HCT116 (cell line): ENCODE measurements at regions not wholly inside any gene's neighbourhood (a gene's known extent, or its start where the extent isn't known, plus 50 kb on each side); places are given as distances from the start of the nearest gene placed in this dataset.

Experiments used
- ATAC-seq: fragments of 200-7000 bp; cut with Tn5 transposase; 2 replicates; pipeline ENCODE4 v1.9.1; 2020; ENCODE audit warnings: mild to moderate bottlenecking, moderate library complexity
- BruUV-seq: library from RNA; stranded (reverse); fragments of 400-500 nt; replicated peaks from 2 replicates; lab custom pipeline; 2021; lab: Mats Ljungman, UMichigan
- CTCF ChIA-PET: fragments of 300-600 bp; sonication (Branson Sonifier 250); formaldehyde crosslinking; loops from one replicate; lab custom pipeline; 2021; ENCODE audit warnings: antibody characterized with exemption; lab: Charles Lee
- POLR2A ChIA-PET: fragments of 300-600, 350-600 bp; sonication (Branson Sonifier 250); formaldehyde crosslinking; loops from one replicate; lab custom pipeline; 2021; ENCODE audit warnings: antibody characterized with exemption; lab: Charles Lee
- RAD21 ChIA-PET, 2 experiments: fragments of 300-600 bp; sonication (Branson Sonifier 250); formaldehyde crosslinking; loops; one replicate each; lab custom pipeline; 2023; ENCODE audit warnings: low total read pairs in 2 of 2; ENCODE audit not compliant: uncharacterized antibody in 2 of 2, unreplicated experiment in 2 of 2, low non-redundant PET in 1 of 2; lab: Charles Lee
- DNase-seq: peaks from one replicate; pipeline ENCODE4 v3.0.0-alpha.2; 2010; ENCODE audit warnings: low read depth, low spot score
- H2AFZ ChIP-seq: fragments of 200-600 bp; shearing (Covaris generic), sonication (generic); 2 replicates; pipeline ENCODE4 v1.6.1; 2017; ENCODE audit warnings: low read depth, mixed run types, mixed read lengths, antibody characterized with exemption, low read length; ENCODE audit not compliant: poor library complexity, severe bottlenecking
- H3K27ac ChIP-seq: 2 replicates; pipeline ENCODE4 v1.5.1; 2012; ENCODE audit warnings: low read depth, low read length
- H3K27me3 ChIP-seq: fragments of 200-600 bp; sonication (generic); 2 replicates; pipeline ENCODE4 v1.6.1; 2016; ENCODE audit warnings: mixed run types, low read length, mixed read lengths; ENCODE audit not compliant: insufficient read depth
- H3K36me3 ChIP-seq, 2 experiments: fragments of 200-500 bp in 1 of 2; fragments of 200-600 bp in 1 of 2; sonication (Bioruptor generic) in 1 of 2; sonication (generic) in 1 of 2; 2 replicates each; pipeline versions ENCODE4 v1.5.1 to v1.6.1; 2014 to 2016; ENCODE audit warnings: low read length in 2 of 2, inconsistent platforms in 1 of 2, mixed read lengths in 1 of 2, mixed run types in 1 of 2; ENCODE audit not compliant: insufficient read depth in 2 of 2, control insufficient read depth in 1 of 2
- H3K4me1 ChIP-seq, 2 experiments: fragments of 200-600 bp in 1 of 2; sonication (generic) in 1 of 2; 2 replicates each; pipeline versions ENCODE4 v1.5.1 to v1.6.1; 2012 to 2017; ENCODE audit warnings: low read length in 2 of 2, inconsistent platforms in 1 of 2, mild to moderate bottlenecking in 1 of 2, mixed read lengths in 1 of 2, mixed run types in 1 of 2, moderate library complexity in 1 of 2; ENCODE audit not compliant: insufficient read depth in 2 of 2, control insufficient read depth in 1 of 2
- H3K4me2 ChIP-seq: fragments of 200-600 bp; sonication (generic); 2 replicates; pipeline ENCODE4 v1.6.1; 2017; ENCODE audit warnings: mixed run types, low read length, mixed read lengths
- H3K4me3 ChIP-seq, 2 experiments: fragments of 200-600 bp in 1 of 2; sonication (generic) in 1 of 2; replicated peaks in 1 of 2; 2 replicates each; pipeline ENCODE4 v1.5.1; 2011 to 2016; ENCODE audit warnings: low read length in 2 of 2, control low read depth in 1 of 2, low read depth in 1 of 2, mild to moderate bottlenecking in 1 of 2, mixed read lengths in 1 of 2, mixed run types in 1 of 2
- H3K79me2 ChIP-seq: fragments of 200-600 bp; sonication (generic); 2 replicates; pipeline ENCODE4 v1.6.1; 2017; ENCODE audit warnings: mild to moderate bottlenecking, mixed run types, low read length, moderate library complexity, mixed read lengths; ENCODE audit not compliant: insufficient read depth
- H3K9ac ChIP-seq: fragments of 200-600 bp; sonication (generic); 2 replicates; pipeline ENCODE4 v1.6.1; 2016; ENCODE audit warnings: low read length, mixed read lengths
- H3K9me2 ChIP-seq: fragments of 200-600 bp; sonication (generic), shearing (Covaris generic); 2 replicates; pipeline ENCODE4 v1.6.1; 2017; ENCODE audit warnings: mixed run types, mild to moderate bottlenecking, moderate library complexity; ENCODE audit not compliant: insufficient read depth
- H3K9me3 ChIP-seq, 2 experiments: fragments of 200-500 bp in 1 of 2; fragments of 200-600 bp in 1 of 2; sonication (Bioruptor generic) in 1 of 2; sonication (generic) in 1 of 2; 2 replicates each; pipeline ENCODE4 v1.6.1; 2014 to 2017; ENCODE audit warnings: low read length in 2 of 2, mixed read lengths in 2 of 2, inconsistent platforms in 1 of 2, low read depth in 1 of 2, mild to moderate bottlenecking in 1 of 2, mixed run types in 1 of 2, moderate library complexity in 1 of 2; ENCODE audit not compliant: control insufficient read depth in 1 of 2, insufficient read depth in 1 of 2
- H4K20me1 ChIP-seq: fragments of 200-600 bp; sonication (generic), shearing (Covaris generic); 2 replicates; pipeline ENCODE4 v1.6.1; 2017; ENCODE audit warnings: mixed run types, mild to moderate bottlenecking, moderate library complexity; ENCODE audit not compliant: insufficient read depth
- CBX3 ChIP-seq: IDR thresholded peaks from 2 replicates; pipeline ENCODE4 v1.6.1; 2012; ENCODE audit warnings: low read depth
- ELF1 ChIP-seq: IDR thresholded peaks from 2 replicates; pipeline ENCODE4 v1.6.1; 2012; ENCODE audit warnings: low read depth, borderline replicate concordance
- EZH2phosphoT487 ChIP-seq: fragments of 200-600 bp; IDR thresholded peaks from 2 replicates; pipeline ENCODE4 v1.6.1; 2018; ENCODE audit warnings: antibody characterized with exemption, borderline replicate concordance
- FOSL1 ChIP-seq: IDR thresholded peaks from 2 replicates; pipeline ENCODE4 v1.6.1; 2012; ENCODE audit warnings: low read depth
- JUND ChIP-seq: IDR thresholded peaks from 2 replicates; pipeline ENCODE4 v1.6.1; 2012
- REST ChIP-seq: IDR thresholded peaks from 2 replicates; pipeline ENCODE4 v1.6.1; 2012; ENCODE audit warnings: low read depth
- SP1 ChIP-seq: IDR thresholded peaks from 2 replicates; pipeline ENCODE4 v1.6.1; 2012; ENCODE audit warnings: low read depth
- YY1 ChIP-seq: IDR thresholded peaks from 2 replicates; pipeline ENCODE4 v1.6.1; 2011; ENCODE audit warnings: low read length, low read depth, moderate library complexity, mild to moderate bottlenecking; ENCODE audit not compliant: insufficient replicate concordance; ENCODE audit errors: extremely low read depth
- ZBTB33 ChIP-seq: IDR thresholded peaks from 2 replicates; pipeline ENCODE4 v1.6.1; 2011; ENCODE audit warnings: mild to moderate bottlenecking, low read length, moderate library complexity; ENCODE audit not compliant: insufficient replicate concordance; ENCODE audit errors: extremely low read depth
- ZNF274 ChIP-seq: fragments of 200-500 bp; sonication (Bioruptor generic); IDR thresholded peaks from 2 replicates; pipeline ENCODE4 v1.6.1; 2014; ENCODE audit warnings: mild to moderate bottlenecking, low read depth, low read length, inconsistent platforms
- intact Hi-C: fragments of 100-400 bp; cut with micrococcal nuclease; formaldehyde crosslinking; loops from 2 replicates; pipeline ENCODE4 v1.10.0; 2022

GRCh38 chr9:115757461-115757860 lies 396.1 kb upstream of the PAPPA start:
- Histone ChIP-seq H3K4me1 (no peaks in the 10 kb centered on the region), H3K9ac (no peak overlapping the region), H3K79me2 (no peaks in the 10 kb centered on the region), H3K9me2 (no peaks in the 10 kb centered on the region), H3K4me3 (no peak overlapping the region), H3K27ac (no peak overlapping the region), H3K9me3 (no peaks in the 10 kb centered on the region), H4K20me1 (no peaks in the 10 kb centered on the region), H3K36me3 (no peaks in the 10 kb centered on the region), H2AFZ (no peak overlapping the region), H3K4me2 (no peak overlapping the region), H3K27me3 (0 out of 2 replicates have a peak, but pooled peaks cover 7% of the 10 kb centered on the region)
- DNase-seq, result no peak
- intact Hi-C loops, result no loop called here
- CTCF ChIA-PET, result no interaction called here
- POLR2A ChIA-PET, result no interaction called here
- RAD21 ChIA-PET, result no interaction called here
- no TSS peak for BruUV-seq
- no peak for TF ChIP-seq SP1
- no peak for TF ChIP-seq ZNF274
- TF ChIP-seq FOSL1, result no peak
- no peak for TF ChIP-seq ELF1
- no peak for TF ChIP-seq JUND
- no peak for TF ChIP-seq ZBTB33
- ATAC-seq, result no peak

- no peaks in the 10 kb centered on the region for H3K9me3 ChIP-seq
- H2AFZ ChIP-seq, result no peak overlapping the region
- intact Hi-C loops, result no loop called here
- no peaks in the 10 kb centered on the region for H3K9me2 ChIP-seq
- CTCF ChIA-PET, result no interaction called here
- no peak overlapping the region for H3K4me3 ChIP-seq
- no TSS peak for BruUV-seq
- RAD21 ChIA-PET, result no interaction called here
- TF ChIP-seq YY1, result no peak
- no peak for TF ChIP-seq REST
- TF ChIP-seq CBX3, result no peak
- TF ChIP-seq EZH2phosphoT487, result no peak
- peaks cover 15% of the 10 kb centered on the region; the same call in 1 of the 2 replicates for H3K27me3 ChIP-seq
- no peak overlapping the region for H3K27ac ChIP-seq
- ATAC-seq (no peak), DNase-seq (no peak)
- no peaks in the 10 kb centered on the region for H3K36me3 ChIP-seq
- H3K79me2 ChIP-seq, result no peaks in the 10 kb centered on the region
- H3K4me2 ChIP-seq, result no peak overlapping the region
- no peak overlapping the region for H3K9ac ChIP-seq
- POLR2A ChIA-PET, result no interaction called here
- no peaks in the 10 kb centered on the region for H4K20me1 ChIP-seq
- no peaks in the 10 kb centered on the region for H3K4me1 ChIP-seq
These were observed 395.1 kb upstream of the PAPPA start for GRCh38 chr9:115758441-115758840.
